ENCODE measurements at regions not wholly inside any gene's neighbourhood (a gene's known extent, or its start where the extent isn't known, plus 50 kb on each side); places are given as distances from the start of the nearest gene placed in this dataset.
A peak's percentile ranks its signal among the peaks of the same experiment; 100 is the strongest.

DNA sequence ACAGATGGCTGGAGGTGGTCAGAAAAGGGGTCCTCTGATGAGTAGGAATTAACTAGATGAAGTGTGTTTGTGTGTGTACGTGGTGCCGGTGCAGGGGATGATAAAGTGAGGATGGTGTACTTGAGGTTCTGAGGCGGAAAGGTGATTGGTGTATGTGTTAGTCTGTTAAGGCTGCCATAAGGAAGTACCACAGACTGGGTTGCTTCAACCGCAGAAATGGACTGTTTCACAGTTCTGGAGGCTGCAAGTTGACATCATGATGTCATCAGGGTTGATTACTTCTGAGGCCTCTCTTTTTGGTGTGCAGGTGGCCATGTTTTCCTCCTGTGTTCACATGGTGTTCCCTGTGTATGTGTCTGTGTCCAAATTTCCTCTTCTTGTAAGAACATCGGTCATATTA lies 202.4 kb upstream of the RGMA start:
- Histone ChIP-seq H3K36me3 (no peaks in the 10 kb centered on the region), H3K4me1 (peaks cover 0 to 8% (median 2%) of the 10 kb centered on the region in 4 donors), H3K4me3 (no peak overlapping the region), H3K27ac (no peak overlapping the region), H3K27me3 (no peaks in the 10 kb centered on the region), H3K9me3 (no peaks in the 10 kb centered on the region)
- 92 to 94% methylated on average over 5 of the region's 5 CpGs for WGBS, 2 donors
- no peak for DNase-seq (ENCODE audit: low spot score in 2 of 2)
- TF ChIP-seq EP300 (IDR thresholded peaks at IDR 0.05), result no peak
- no peak for TF ChIP-seq POLR2A (IDR thresholded peaks at IDR 0.05)
- no peak for TF ChIP-seq CTCF (IDR thresholded peaks at IDR 0.05)

GRCh38 chr15:93290618-93290946 lies 201.6 kb upstream of the RGMA start:
- TF ChIP-seq CTCF (IDR thresholded peaks at IDR 0.05) (no peak), EP300 (IDR thresholded peaks at IDR 0.05) (no peak)
- H3K27ac ChIP-seq, result no peak overlapping the region
- H3K9me3 ChIP-seq, result no peaks in the 10 kb centered on the region
- no peaks in the 10 kb centered on the region for H3K27me3 ChIP-seq
- peaks cover 0 to 8% (median 2%) of the 10 kb centered on the region in 4 donors for H3K4me1 ChIP-seq
- H3K36me3 ChIP-seq, result no peaks in the 10 kb centered on the region
- WGBS, 2 donors, result 71 to 77% methylated on average over 4 of the region's 4 CpGs
- DNase-seq (ENCODE audit: low spot score in 2 of 2), result no peak
- no peak overlapping the region for H3K4me3 ChIP-seq

DNA sequence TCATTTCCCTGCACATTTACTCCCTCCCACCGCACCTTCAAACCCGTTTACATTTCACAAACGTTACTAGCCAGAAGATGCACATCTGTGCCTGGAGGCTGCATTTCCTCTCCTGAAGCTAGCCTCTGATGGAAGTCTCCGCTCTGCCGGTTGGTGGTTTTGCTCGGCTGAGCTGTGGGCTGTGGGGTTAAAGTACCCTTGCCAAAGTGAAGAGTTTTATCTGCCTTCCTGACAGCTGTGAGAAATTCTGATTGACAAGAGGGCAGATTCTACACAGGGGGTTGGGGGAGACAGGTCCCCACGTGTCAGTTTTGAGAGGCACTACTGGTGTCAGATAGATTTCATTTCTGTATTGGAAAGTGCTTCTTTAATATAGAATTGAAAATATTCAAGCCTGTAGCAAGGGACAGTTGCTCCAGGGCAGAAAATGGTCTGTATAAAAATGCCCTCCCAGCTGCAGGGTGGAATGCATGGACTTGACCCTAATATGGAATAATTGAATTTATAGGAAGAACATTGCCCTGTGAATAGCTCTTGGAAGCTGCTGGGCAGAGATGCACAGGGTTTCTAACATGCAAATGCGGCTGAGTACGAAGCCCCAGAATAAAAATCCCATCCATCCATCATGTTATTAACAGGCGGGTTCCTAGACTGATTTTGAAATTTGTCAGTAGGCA lies 201.1 kb upstream of the RGMA start:
- Histone ChIP-seq H3K4me1 (peaks cover 0 to 8% (median 2%) of the 10 kb centered on the region in 4 donors), H3K36me3 (no peaks in the 10 kb centered on the region), H3K27me3 (no peaks in the 10 kb centered on the region), H3K27ac (no peak overlapping the region), H3K4me3 (no peak overlapping the region), H3K9me3 (no peaks in the 10 kb centered on the region)
- 67 to 73% methylated on average over 10 of the region's 10 CpGs for WGBS, 2 donors
- DNase-seq (ENCODE audit: low spot score in 2 of 2), result no peak
- no peak for TF ChIP-seq CTCF (IDR thresholded peaks at IDR 0.05)
- no peak for TF ChIP-seq EP300 (IDR thresholded peaks at IDR 0.05)
- no peak for TF ChIP-seq POLR2A (IDR thresholded peaks at IDR 0.05)

DNA sequence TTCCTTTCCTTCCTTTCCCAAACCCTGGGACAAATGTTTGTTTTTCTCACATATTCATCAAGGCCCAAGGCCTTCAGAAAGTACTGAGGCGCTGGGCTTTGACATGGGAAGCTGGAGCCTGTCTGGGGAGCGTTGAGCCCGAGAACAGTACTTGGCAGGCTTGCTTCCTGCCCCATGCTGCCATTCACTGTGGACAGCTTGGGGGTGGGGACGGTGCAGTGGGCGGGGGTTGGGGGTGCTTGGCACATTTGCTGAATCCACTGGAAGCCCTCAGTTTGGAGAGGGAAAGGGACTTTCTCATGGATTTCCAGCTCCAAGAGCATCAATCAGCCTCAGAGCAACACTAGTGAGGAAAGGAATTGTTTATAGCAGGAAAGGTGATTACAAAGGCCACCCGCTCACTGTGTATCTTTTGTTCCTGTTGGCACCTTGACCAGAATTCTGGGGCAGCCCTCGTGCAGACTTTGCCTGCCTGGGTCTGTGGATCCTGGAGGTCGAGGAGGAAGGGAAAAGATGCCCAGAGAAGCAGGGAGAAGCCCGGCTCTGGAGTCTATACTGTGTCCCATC lies 199.8 kb upstream of the RGMA start:
- H3K4me3 ChIP-seq, result no peak overlapping the region
- TF ChIP-seq EP300 (IDR thresholded peaks at IDR 0.05), result no peak
- TF ChIP-seq POLR2A (IDR thresholded peaks at IDR 0.05), result no peak
- no peak for TF ChIP-seq CTCF (IDR thresholded peaks at IDR 0.05)
- H3K36me3 ChIP-seq, result no peaks in the 10 kb centered on the region
- peaks cover 0 to 8% (median 2%) of the 10 kb centered on the region in 4 donors for H3K4me1 ChIP-seq
- H3K27ac ChIP-seq, result peak overlapping the region in 1 of 4 donors; percentile 36
- 36 to 37% methylated on average over 9 of the region's 9 CpGs for WGBS, 2 donors
- H3K9me3 ChIP-seq, result no peaks in the 10 kb centered on the region
- H3K27me3 ChIP-seq, result no peaks in the 10 kb centered on the region
- DNase-seq (ENCODE audit: low spot score in 2 of 2), result no peak

- TF ChIP-seq POLR2A (IDR thresholded peaks at IDR 0.05) (no peak), EP300 (IDR thresholded peaks at IDR 0.05) (no peak), CTCF (IDR thresholded peaks at IDR 0.05) (no peak)
- Histone ChIP-seq H3K9me3 (no peaks in the 10 kb centered on the region), H3K4me3 (no peak overlapping the region), H3K4me1 (peaks cover 0 to 8% (median 2%) of the 10 kb centered on the region in 4 donors), H3K36me3 (no peaks in the 10 kb centered on the region), H3K27ac (no peak overlapping the region), H3K27me3 (no peaks in the 10 kb centered on the region)
- WGBS, 2 donors, result 56 to 73% methylated on average over 1 of the region's 1 CpG
- no peak for DNase-seq (ENCODE audit: low spot score in 2 of 2)
These were observed 197.4 kb upstream of the RGMA start for GRCh38 chr15:93286446-93286845.

All from tibial nerve (tissue), 4 donors.